Activated T-cell treated with anti-CD3 and anti-CD28 coated beads, Interleukin-2, amount 50 U/mL, for 4 hours (primary cell): ENCODE measurements at regions not wholly inside any gene's neighbourhood (a gene's known extent, or its start where the extent isn't known, plus 50 kb on each side); places are given as distances from the start of the nearest gene placed in this dataset.
A peak's percentile ranks its signal among the peaks of the same experiment; 100 is the strongest.

Experiments used
- ATAC-seq, 2 donors: fragments of 200-7000 bp; cut with Tn5 transposase; one replicate each; pipeline ENCODE4 v1.10.0; 2021
- DNase-seq: peaks from one replicate; pipeline ENCODE4 v3.0.0-alpha.2; 2020
- H3K27me3 Mint-ChIP-seq: one replicate; pipeline ENCODE4 v1.8.0; 2021; ENCODE audit warnings: low read depth, mixed read lengths
- H3K36me3 Mint-ChIP-seq: one replicate; pipeline ENCODE4 v1.8.0; 2022; ENCODE audit warnings: mixed read lengths; ENCODE audit not compliant: insufficient read depth
- H3K4me1 Mint-ChIP-seq: one replicate; pipeline ENCODE4 v1.8.0; 2021; ENCODE audit warnings: low read depth, mixed read lengths
- H3K4me3 Mint-ChIP-seq: one replicate; pipeline ENCODE4 v1.8.0; 2021; ENCODE audit warnings: mild to moderate bottlenecking, moderate library complexity, mixed read lengths
- H3K9me3 Mint-ChIP-seq: one replicate; pipeline ENCODE4 v1.8.0; 2021; ENCODE audit warnings: mixed read lengths

DNA sequence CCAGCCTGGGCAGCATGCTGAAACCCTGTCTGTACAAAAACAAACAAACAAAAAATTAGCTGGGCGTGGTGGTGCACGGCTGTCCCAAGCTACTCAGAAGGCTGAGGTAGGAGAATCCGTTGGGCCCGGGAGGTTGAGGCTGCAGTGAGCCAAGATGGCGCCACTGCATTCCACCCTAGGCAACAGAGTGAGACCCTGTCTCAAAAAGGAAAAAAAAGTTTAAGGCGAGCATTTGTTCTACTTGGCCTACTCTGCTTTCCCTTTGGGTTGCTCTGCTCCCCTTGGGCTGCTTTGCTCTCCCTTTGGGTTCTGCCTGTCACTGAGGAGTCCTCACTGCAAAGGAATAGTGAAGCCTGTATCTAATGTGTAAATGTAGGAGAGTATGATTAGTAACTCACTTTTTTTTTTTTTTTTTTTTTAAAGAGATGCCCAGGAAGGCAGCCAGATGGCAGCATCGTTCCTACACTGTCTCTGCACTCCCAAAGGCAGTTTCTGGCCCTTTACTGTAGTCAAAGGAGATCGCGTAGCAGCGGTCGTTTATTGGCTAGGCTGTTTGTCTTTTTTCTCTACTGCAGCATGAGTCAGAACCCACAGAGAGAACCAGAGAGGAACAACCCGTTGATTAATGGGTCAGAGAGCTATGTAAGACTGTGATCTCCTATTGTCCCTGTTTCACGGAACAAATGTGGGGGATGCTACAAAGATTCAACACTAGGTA is 118.3 kb upstream of the CWC22 start:
- Mint-ChIP-seq H3K4me3 (no peak overlapping the region), H3K9me3 (no peaks in the 10 kb centered on the region), H3K36me3 (no peaks in the 10 kb centered on the region), H3K27me3 (peaks cover 7% of the 10 kb centered on the region), H3K4me1 (no peaks in the 10 kb centered on the region)
- ATAC-seq (peak; percentile 93), DNase-seq (peak; percentile 25)

DNA sequence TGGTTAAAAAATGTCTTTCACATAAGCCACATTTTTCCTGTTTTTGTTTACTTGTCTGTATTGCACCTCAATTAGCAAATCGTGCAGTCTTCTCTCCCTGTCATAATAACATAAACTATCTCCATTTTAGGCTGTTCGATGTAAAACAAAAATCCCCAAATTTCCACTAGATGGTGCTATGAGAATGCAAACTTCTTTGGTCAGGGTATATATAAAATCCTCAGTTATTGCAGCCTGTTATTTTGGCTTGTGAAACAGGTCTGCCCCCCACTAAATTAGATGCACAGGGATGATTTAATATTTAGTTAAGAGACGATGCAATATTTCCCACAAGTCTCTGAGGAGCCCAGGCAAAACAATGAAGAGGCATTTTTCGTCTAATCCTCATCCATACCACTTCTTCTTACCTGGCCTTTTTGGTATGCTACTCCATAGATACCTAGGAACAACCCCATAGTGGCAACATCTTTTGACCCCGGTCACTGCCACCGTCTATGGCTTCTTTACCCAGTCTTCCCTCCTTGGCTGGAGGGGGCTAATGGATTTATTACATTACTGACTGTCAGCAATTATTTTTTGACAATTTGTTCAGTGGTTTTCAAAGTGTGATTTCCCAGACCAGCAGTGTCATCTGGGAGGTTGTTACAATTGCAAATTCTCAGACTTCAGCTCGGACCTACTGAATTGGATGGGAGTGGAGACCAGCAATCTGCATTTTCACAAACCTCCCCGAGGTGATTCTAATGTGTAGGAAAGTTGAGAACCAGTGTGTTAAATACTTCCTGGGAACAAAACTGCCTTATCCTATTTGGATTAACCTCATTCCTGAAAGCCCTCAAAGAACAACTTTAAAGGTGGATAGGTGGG is 117.4 kb upstream of the CWC22 start:
- H3K9me3 Mint-ChIP-seq = no peaks in the 10 kb centered on the region
- H3K4me3 Mint-ChIP-seq = no peak overlapping the region

DNA sequence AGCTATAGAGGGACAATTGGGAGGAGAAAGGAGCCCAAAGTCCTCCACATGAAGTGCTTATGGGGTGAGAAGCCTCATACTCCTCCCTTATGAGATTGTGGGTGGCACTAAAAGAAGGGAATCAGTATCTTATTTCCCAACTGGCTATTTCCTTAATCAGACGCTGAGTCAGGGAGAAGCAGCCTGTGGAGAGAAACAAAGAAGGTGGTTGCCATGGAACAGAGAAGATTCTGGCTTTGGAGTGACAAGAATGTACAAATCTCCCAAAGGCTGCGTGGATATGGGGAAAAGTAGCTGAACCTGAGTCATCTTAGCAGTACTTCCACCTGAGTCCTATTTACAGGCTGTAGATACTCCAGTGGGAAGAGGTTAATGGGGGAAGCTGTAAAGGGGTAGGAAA is 115.8 kb upstream of the CWC22 start:
- no peaks in the 10 kb centered on the region for H3K9me3 Mint-ChIP-seq
- no peak for ATAC-seq
- no peaks in the 10 kb centered on the region for H3K36me3 Mint-ChIP-seq
- DNase-seq = no peak
- no peak overlapping the region for H3K4me3 Mint-ChIP-seq
- no peaks in the 10 kb centered on the region for H3K4me1 Mint-ChIP-seq
- peaks cover 4% of the 10 kb centered on the region for H3K27me3 Mint-ChIP-seq

More for the DNA sequence above, 117.4 kb upstream of the CWC22 start:
- peaks cover 5% of the 10 kb centered on the region for H3K27me3 Mint-ChIP-seq
- no peaks in the 10 kb centered on the region for H3K4me1 Mint-ChIP-seq
- ATAC-seq (peak in 1 of 2 donors; percentile 51), DNase-seq (no peak)
- no peaks in the 10 kb centered on the region for H3K36me3 Mint-ChIP-seq

DNA sequence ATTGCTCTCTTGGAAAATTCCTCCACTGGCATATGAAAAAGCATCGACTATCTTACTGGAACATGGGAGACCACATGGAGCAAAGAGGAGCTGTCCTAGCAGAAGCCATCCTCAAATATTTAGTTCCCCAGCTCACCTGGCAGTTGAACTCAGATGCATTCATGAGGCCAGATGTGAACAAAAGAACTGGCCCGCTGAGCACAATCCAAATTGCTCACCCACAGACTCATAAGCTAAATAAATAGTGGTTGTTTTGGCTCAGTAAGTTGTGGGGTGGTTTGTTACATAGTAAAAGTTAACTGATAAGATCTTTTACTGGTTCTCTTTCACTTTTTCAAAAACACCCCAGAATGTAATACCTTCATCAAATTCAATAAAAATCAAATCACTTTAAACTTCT is 108.6 kb upstream of the CWC22 start:
- ATAC-seq = no peak
- no peak overlapping the region for H3K4me3 Mint-ChIP-seq
- H3K9me3 Mint-ChIP-seq = no peaks in the 10 kb centered on the region
- peaks cover 5% of the 10 kb centered on the region for H3K27me3 Mint-ChIP-seq
- H3K36me3 Mint-ChIP-seq = no peaks in the 10 kb centered on the region
- no peak for DNase-seq
- H3K4me1 Mint-ChIP-seq = no peaks in the 10 kb centered on the region

DNA sequence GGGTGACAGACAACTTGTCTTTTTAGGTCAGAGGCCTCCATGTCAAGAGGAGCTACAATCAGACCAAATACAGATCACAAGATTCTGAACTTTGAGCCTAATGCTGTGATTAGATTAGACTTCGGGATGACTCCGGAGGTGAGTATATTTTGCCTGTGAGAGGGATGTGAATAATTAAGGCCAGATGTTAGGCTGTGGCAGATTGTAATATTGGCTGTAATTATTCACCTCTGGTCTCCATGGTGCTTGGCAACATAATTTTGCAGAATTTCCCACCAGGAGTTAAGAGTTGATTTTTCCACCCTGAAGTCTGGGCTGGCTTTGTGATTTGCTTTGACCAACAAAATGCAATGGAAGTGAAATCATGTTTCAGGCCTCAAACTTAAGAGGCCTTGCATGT is 108.2 kb upstream of the CWC22 start:
- H3K36me3 Mint-ChIP-seq = no peaks in the 10 kb centered on the region
- no peak overlapping the region for H3K4me3 Mint-ChIP-seq
- no peak for DNase-seq
- no peak for ATAC-seq
- no peaks in the 10 kb centered on the region for H3K9me3 Mint-ChIP-seq
- H3K4me1 Mint-ChIP-seq = no peaks in the 10 kb centered on the region
- peaks cover 5% of the 10 kb centered on the region for H3K27me3 Mint-ChIP-seq

DNA sequence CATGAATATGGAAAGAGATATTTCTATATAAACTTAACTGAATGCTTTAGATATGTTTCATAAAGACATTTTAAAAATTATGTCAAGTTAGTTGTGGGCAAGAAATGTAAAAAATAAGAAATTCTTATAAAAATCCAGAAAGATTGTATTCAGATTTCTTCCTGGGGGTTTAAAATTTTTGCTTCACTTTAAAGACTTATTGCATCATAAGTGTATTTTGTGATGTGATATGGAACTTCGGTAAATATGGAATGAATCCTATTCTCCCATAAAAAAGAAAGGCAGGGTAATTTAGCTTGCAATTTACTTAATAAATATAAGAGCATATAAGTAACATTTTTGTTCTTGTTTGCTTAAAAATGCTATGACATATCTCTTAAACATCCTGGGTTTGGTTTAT is 104.8 kb upstream of the CWC22 start:
- DNase-seq (no peak), ATAC-seq (no peak)
- Mint-ChIP-seq H3K9me3 (no peaks in the 10 kb centered on the region), H3K4me1 (no peaks in the 10 kb centered on the region), H3K27me3 (peaks cover 13% of the 10 kb centered on the region), H3K36me3 (no peaks in the 10 kb centered on the region), H3K4me3 (no peak overlapping the region)

DNA sequence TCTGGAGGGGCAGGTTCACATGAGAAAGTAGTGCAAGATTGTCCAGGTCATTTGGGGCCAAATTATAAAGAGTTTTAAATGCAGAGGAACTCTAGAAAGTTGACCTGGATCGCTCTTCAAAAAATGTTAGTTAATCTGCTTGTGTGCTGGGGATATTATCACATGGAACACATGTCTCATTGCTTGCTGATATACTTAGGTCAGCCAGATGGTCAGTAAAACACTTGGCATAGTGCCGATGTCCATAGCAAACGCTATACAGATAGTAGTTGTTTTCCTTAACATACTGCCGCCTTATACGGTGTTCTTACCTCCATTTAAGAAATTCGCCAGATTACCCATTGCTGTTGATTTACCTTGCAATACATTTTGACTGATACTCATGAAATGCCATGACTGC is 103.4 kb upstream of the CWC22 start:
- no peak for ATAC-seq
- H3K4me3 Mint-ChIP-seq = no peak overlapping the region

DNA sequence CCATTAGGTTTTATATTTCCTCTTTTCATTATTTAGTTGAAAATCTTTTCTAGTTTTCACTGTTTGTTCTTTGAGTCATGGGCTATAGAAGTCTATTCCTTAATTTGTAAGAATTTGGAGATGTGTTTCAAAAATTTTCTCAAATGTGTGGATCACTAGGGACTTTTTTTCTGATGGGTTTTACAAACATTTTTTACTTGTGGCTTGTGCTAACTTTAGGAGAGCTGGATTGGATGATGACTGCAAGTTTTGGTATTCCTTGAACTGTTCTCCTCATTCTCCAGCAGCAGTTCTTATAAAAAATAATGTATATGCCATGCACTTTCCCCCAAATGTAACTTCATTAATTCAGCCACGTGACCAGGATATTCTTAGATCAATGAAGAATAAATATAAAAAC is 94.7 kb upstream of the CWC22 start:
- Mint-ChIP-seq H3K36me3 (no peaks in the 10 kb centered on the region), H3K4me1 (no peaks in the 10 kb centered on the region), H3K27me3 (peaks cover 4% of the 10 kb centered on the region), H3K4me3 (no peak overlapping the region), H3K9me3 (no peaks in the 10 kb centered on the region)
- DNase-seq = no peak
- ATAC-seq = no peak

More for the DNA sequence above, 103.4 kb upstream of the CWC22 start:
- H3K9me3 Mint-ChIP-seq = no peaks in the 10 kb centered on the region
- H3K27me3 Mint-ChIP-seq = peaks cover 16% of the 10 kb centered on the region
- no peaks in the 10 kb centered on the region for H3K36me3 Mint-ChIP-seq
- DNase-seq = no peak
- no peaks in the 10 kb centered on the region for H3K4me1 Mint-ChIP-seq

DNA sequence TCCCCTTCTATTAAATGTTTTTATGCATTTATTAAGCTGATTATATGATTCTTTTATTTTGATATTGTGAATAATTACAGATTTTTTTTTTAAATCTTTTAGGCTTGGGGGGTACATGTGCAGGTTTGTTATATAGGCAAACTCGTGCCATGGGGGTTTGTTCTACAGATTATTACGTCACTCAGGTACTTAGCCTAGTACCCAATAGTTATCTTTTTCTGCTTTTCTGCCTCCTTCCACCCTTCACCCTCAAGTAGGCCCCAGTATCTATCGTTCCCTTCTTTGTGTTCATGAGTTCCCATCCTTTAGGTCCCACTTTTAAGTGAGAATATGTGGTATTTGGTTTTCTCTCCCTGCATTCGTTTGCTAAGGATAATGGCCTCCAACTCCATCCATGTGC is 92.2 kb upstream of the CWC22 start:
- Mint-ChIP-seq H3K4me1 (no peaks in the 10 kb centered on the region), H3K9me3 (no peaks in the 10 kb centered on the region), H3K27me3 (peaks cover 7% of the 10 kb centered on the region), H3K36me3 (no peaks in the 10 kb centered on the region), H3K4me3 (no peak overlapping the region)
- no peak for DNase-seq
- ATAC-seq = no peak

DNA sequence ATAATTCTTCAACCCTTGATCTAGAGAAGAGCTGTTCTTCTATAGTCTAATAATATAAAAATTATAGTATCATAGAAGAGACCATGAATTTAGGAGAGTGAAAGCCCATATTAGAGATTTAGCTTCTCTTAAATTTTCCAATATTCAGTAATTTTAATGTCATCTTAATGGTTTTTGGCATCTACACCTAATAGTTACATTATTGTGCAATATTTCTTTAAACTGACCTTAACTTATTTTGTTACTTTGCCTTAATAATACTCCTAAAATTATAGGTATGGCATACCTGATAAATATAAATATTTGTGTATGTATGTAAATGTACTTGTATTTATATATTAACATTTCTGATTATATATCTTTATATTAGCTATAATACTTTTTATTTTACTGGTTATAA is 78.0 kb upstream of the CWC22 start:
- no peak for ATAC-seq
- H3K4me3 Mint-ChIP-seq = no peak overlapping the region

DNA sequence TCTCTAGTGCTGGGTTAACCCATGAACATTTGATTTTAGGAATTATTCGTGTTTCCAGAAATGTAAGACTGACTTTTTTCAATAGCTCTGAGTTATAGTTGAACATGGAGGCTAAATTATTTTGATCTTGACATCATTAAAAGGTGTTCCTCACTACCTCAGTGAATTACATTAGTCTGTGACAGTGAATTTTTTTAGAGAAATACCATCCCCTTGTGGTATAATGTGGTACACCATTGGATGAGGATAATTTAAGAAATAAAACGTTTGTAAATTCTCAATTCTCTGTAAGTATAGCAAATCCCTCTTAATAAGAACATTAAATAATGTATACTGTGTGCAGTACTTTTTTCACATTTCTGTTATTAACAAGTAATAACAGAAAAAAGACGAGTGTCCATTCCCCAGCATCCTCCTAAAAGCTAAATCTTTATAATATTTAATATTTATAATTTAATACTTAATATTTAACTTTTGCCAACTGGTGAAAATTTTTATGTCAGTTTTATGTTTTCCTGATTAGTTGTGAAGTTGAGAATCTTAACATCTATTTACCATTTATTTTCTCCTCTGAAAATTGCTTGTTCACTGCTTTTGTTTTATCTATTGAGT is 70.3 kb upstream of the CWC22 start:
- peaks cover 14% of the 10 kb centered on the region for H3K9me3 Mint-ChIP-seq
- no peaks in the 10 kb centered on the region for H3K4me1 Mint-ChIP-seq
- H3K27me3 Mint-ChIP-seq = peaks cover 5% of the 10 kb centered on the region
- H3K4me3 Mint-ChIP-seq = no peak overlapping the region
- no peak for DNase-seq
- ATAC-seq = no peak
- no peaks in the 10 kb centered on the region for H3K36me3 Mint-ChIP-seq

More for the DNA sequence above, 78.0 kb upstream of the CWC22 start:
- H3K4me1 Mint-ChIP-seq = no peaks in the 10 kb centered on the region
- DNase-seq = no peak
- no peaks in the 10 kb centered on the region for H3K36me3 Mint-ChIP-seq
- H3K27me3 Mint-ChIP-seq = peaks cover 10% of the 10 kb centered on the region
- H3K9me3 Mint-ChIP-seq = peaks cover 9% of the 10 kb centered on the region

DNA sequence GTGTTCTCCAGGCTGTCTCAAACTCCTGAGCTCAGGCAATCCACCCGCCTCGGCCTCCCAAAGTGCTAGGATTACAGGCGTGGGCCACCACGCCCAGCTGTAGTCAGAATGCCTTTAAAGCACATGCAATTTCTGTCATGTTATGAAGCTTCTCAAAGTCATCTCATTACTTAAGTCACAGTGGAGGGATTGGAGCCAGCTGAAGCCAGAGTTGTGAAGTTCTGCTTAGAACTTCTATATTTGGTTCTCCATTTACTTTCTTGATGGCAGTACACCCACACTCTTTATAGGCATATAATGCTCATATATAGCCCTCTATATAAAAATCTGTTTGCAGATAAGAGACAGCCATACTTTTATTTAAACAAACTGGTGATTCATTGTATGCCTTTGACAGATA is 68.8 kb upstream of the CWC22 start:
- Mint-ChIP-seq H3K9me3 (peaks cover 5% of the 10 kb centered on the region), H3K4me3 (no peak overlapping the region), H3K36me3 (no peaks in the 10 kb centered on the region), H3K4me1 (no peaks in the 10 kb centered on the region), H3K27me3 (peaks cover 5% of the 10 kb centered on the region)
- DNase-seq = no peak
- no peak for ATAC-seq

DNA sequence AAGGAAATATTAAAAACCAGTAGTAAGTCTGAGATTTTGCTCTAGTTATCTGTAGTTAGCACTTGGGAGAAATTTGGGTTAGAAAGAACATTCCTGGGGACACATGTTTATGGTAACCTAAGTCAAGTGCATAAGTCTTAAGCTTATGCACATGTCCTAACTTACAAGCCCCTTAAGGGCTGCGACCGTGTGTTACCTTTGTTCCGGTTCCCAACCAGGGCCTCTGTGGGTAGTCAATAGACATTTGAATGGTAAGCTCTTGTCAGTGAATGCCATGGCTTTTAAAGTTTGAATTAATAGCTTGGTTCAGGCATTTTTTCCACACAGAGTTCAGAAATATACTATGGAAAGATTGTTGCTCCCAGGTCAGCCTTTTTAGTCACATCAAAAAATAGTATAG is 64.7 kb upstream of the CWC22 start:
- no peaks in the 10 kb centered on the region for H3K27me3 Mint-ChIP-seq
- no peaks in the 10 kb centered on the region for H3K4me1 Mint-ChIP-seq
- no peak overlapping the region for H3K4me3 Mint-ChIP-seq
- H3K36me3 Mint-ChIP-seq = no peaks in the 10 kb centered on the region
- ATAC-seq (no peak), DNase-seq (no peak)
- peaks cover 23% of the 10 kb centered on the region for H3K9me3 Mint-ChIP-seq

DNA sequence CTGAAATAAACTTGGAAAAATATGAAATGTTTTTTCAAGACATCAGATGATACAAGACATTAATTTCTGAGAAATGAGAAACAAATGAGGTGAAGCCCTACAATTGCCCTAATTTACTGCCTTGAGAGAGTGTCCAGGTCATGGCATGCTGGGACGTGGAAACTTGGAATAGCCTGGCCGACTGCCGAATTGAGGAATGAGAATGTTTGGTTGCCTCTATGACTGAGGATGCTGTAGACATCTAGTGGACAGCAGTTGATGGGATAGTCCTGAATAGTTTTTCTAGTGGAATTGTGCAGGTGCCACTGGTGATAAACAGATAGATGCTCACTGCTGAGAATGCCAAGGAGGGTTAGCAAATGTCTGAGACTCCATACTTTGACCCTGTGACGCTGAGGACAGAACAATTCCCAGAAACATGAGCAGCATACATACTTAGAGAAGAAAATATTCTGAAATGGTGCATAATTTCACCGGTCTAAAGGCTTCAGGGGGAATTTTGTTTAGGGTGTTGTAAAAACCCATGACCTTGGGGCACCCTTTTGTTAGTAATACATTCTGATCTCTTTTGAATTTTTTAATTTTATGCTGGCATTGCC is 56.5 kb upstream of the CWC22 start:
- H3K36me3 Mint-ChIP-seq = no peaks in the 10 kb centered on the region
- H3K27me3 Mint-ChIP-seq = no peaks in the 10 kb centered on the region
- no peak overlapping the region for H3K4me3 Mint-ChIP-seq
- H3K9me3 Mint-ChIP-seq = no peaks in the 10 kb centered on the region
- H3K4me1 Mint-ChIP-seq = no peaks in the 10 kb centered on the region
- ATAC-seq (no peak), DNase-seq (no peak)
